KMS-11 (cell line): ENCODE measurements at regions not wholly inside any gene's neighbourhood (a gene's known extent, or its start where the extent isn't known, plus 50 kb on each side); places are given as distances from the start of the nearest gene placed in this dataset.
"Not testable (repeated sequence)": the region's sequence is repeated elsewhere in the genome, so short reads cannot be mapped to it uniquely, and the experiment has no call there.

Experiments
- H2AFZ ChIP-seq: fragments of 200-600 bp; sonication (generic); 2 replicates; pipeline ENCODE4 v1.6.1; 2016; ENCODE audit warnings: antibody characterized with exemption, mixed run types, low read depth
- H3K27ac ChIP-seq: fragments of 200-600 bp; sonication (generic); 2 replicates; pipeline ENCODE4 v1.6.1; 2016; ENCODE audit warnings: mild to moderate bottlenecking, mixed run types
- H3K27me3 ChIP-seq: fragments of 200-600 bp; sonication (generic); 2 replicates; pipeline ENCODE4 v1.6.1; 2017; ENCODE audit warnings: mild to moderate bottlenecking, low read depth, mixed run types, moderate library complexity; ENCODE audit not compliant: insufficient read depth
- H3K36me3 ChIP-seq: fragments of 200-600 bp; sonication (generic); 2 replicates; pipeline ENCODE4 v1.6.1; 2017; ENCODE audit warnings: mild to moderate bottlenecking, mixed run types; ENCODE audit not compliant: insufficient read depth
- H3K4me1 ChIP-seq: fragments of 200-600 bp; sonication (generic); 2 replicates; pipeline ENCODE4 v1.6.1; 2016; ENCODE audit warnings: mild to moderate bottlenecking, low read depth, mixed run types; ENCODE audit not compliant: poor library complexity, severe bottlenecking
- H3K4me2 ChIP-seq: fragments of 200-600 bp; sonication (generic); 2 replicates; pipeline ENCODE4 v1.7.0; 2016; ENCODE audit warnings: mild to moderate bottlenecking, mixed run types
- H3K4me3 ChIP-seq: fragments of 200-600 bp; sonication (generic); IDR thresholded peaks from 2 replicates; pipeline ENCODE4 v1.6.1; 2017; ENCODE audit warnings: low read depth, low read length, mixed read lengths; ENCODE audit not compliant: insufficient read depth
- H3K79me2 ChIP-seq: fragments of 200-600 bp; sonication (generic); 2 replicates; pipeline ENCODE4 v1.6.1; 2016; ENCODE audit warnings: low read depth, mixed run types; ENCODE audit not compliant: insufficient read depth
- H3K9ac ChIP-seq: fragments of 200-600 bp; sonication (generic); 2 replicates; pipeline ENCODE4 v1.6.1; 2016; ENCODE audit warnings: mild to moderate bottlenecking, mixed run types
- H4K20me1 ChIP-seq: fragments of 200-600 bp; sonication (generic); 2 replicates; pipeline ENCODE4 v1.6.1; 2016; ENCODE audit warnings: mild to moderate bottlenecking, mixed run types; ENCODE audit not compliant: insufficient read depth
- TF ChIP-seq, protein P1 (sequence below): fragments of 200-600 bp; sonication (generic); conservative IDR thresholded peaks from 2 replicates; pipeline ENCODE4 v1.6.1; 2017; ENCODE audit warnings: low read depth, mild to moderate bottlenecking, antibody characterized with exemption, low read length, moderate library complexity, mixed read lengths

DNA sequence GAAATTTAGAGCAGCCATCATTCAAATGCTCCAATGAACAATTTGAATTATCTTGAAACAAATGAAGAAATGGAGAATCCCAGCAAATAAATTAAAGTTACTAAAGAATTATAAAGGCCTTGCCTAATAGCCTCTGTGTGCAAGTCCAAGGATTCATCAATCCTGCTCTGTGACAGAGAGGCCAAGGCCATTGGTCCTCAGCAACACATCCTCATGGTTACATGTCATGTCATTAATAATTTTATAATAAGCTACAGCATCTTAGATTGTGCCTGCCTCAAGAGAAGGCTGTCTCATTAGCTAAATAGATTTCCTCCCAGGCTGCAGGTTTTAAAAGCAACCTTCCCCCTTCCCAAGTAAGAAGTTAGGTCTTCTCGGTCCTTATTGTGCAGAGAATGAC lies 611.6 kb downstream of the FBXO15 start:
- Histone ChIP-seq H3K79me2 (no peaks in the 10 kb centered on the region), H3K4me1 (no peaks in the 10 kb centered on the region), H3K36me3 (no peaks in the 10 kb centered on the region), H3K4me3 (no peak overlapping the region), H3K27me3 (no peaks in the 10 kb centered on the region), H3K4me2 (no peak overlapping the region), H2AFZ (no peak overlapping the region), H3K27ac (no peak overlapping the region), H3K9ac (no peak overlapping the region), H4K20me1 (no peaks in the 10 kb centered on the region)
- TF ChIP-seq, protein P1, sequence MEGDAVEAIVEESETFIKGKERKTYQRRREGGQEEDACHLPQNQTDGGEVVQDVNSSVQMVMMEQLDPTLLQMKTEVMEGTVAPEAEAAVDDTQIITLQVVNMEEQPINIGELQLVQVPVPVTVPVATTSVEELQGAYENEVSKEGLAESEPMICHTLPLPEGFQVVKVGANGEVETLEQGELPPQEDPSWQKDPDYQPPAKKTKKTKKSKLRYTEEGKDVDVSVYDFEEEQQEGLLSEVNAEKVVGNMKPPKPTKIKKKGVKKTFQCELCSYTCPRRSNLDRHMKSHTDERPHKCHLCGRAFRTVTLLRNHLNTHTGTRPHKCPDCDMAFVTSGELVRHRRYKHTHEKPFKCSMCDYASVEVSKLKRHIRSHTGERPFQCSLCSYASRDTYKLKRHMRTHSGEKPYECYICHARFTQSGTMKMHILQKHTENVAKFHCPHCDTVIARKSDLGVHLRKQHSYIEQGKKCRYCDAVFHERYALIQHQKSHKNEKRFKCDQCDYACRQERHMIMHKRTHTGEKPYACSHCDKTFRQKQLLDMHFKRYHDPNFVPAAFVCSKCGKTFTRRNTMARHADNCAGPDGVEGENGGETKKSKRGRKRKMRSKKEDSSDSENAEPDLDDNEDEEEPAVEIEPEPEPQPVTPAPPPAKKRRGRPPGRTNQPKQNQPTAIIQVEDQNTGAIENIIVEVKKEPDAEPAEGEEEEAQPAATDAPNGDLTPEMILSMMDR: no peak

DNA sequence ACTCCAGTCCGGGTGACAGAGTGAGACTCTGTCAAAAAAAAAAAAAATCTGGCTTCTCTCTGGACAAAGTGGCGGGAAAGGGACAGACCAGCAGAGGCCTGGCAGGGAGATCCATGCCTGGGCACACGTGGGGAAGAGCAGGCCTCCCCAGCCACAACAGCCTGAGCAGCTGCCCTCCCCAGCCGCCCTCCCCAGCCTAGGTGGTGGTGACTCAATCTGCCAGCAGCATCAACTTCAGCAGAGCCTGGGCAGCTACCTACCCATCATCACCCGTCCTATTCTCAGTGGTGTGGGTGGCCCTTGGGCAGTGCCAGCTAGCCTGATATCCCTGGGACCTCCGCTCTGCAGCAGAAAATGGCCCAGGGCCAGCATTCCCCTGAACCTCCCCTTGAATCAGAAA lies 612.4 kb downstream of the FBXO15 start:
- no peak overlapping the region for H3K9ac ChIP-seq
- H3K27ac ChIP-seq: no peak overlapping the region
- H3K4me3 ChIP-seq: no peak overlapping the region
- H3K79me2 ChIP-seq: no peaks in the 10 kb centered on the region
- TF ChIP-seq, protein P1: no peak
- H4K20me1 ChIP-seq: no peaks in the 10 kb centered on the region
- H3K36me3 ChIP-seq: no peaks in the 10 kb centered on the region
- H3K4me1 ChIP-seq: no peaks in the 10 kb centered on the region
- H3K4me2 ChIP-seq: no peak overlapping the region
- H2AFZ ChIP-seq: no peak overlapping the region
- no peaks in the 10 kb centered on the region for H3K27me3 ChIP-seq

DNA sequence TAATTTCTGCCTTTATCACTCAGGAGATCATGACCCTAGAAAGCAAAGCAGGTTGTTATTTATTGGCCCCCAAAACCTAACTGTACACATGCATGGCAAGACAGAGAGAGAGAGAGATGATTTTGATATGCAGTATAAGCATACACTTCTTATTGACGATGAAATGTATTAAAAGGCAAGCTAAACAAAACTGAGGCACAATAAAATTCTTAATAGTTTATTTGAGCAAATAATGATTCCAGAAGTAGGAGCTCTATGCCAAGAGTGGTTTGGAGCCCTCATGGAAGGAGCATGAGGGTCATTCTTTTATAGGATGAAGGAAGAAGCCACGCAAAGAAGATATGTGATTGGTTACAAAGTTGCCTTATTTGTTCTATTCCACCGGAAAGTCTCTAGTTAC lies 616.0 kb downstream of the FBXO15 start:
- Histone ChIP-seq H3K4me3 (no peak overlapping the region), H3K4me2 (no peak overlapping the region), H3K9ac (no peak overlapping the region), H3K4me1 (no peaks in the 10 kb centered on the region), H4K20me1 (no peaks in the 10 kb centered on the region), H2AFZ (no peak overlapping the region), H3K27me3 (no peaks in the 10 kb centered on the region), H3K36me3 (no peaks in the 10 kb centered on the region), H3K79me2 (no peaks in the 10 kb centered on the region), H3K27ac (no peak overlapping the region)
- TF ChIP-seq, protein P1: no peak

DNA sequence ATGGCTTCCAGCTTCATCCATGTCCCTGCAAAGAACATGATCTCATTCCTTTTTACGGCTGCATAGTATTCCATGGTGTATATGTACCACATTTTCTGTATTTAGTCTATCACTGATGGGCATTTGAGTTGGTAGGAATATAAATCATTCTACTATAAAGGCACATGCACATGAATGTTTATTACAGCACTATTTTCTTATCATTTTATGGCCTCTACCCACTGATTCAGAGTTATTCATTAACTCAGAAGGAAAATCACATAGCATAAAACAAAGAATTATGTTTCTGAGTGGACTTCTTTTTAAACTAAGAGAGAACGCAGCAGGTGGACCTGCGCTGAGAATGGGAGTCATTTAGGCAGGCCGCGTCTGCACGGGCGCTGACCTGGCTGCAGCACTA lies 619.6 kb downstream of the FBXO15 start:
- H2AFZ ChIP-seq: no peak overlapping the region
- TF ChIP-seq, protein P1: no peak
- H3K79me2 ChIP-seq: no peaks in the 10 kb centered on the region
- H4K20me1 ChIP-seq: no peaks in the 10 kb centered on the region
- H3K4me3 ChIP-seq: no peak overlapping the region
- no peaks in the 10 kb centered on the region for H3K27me3 ChIP-seq
- no peak overlapping the region for H3K4me2 ChIP-seq
- no peak overlapping the region for H3K27ac ChIP-seq
- no peaks in the 10 kb centered on the region for H3K36me3 ChIP-seq
- H3K4me1 ChIP-seq: no peaks in the 10 kb centered on the region
- H3K9ac ChIP-seq: no peak overlapping the region

DNA sequence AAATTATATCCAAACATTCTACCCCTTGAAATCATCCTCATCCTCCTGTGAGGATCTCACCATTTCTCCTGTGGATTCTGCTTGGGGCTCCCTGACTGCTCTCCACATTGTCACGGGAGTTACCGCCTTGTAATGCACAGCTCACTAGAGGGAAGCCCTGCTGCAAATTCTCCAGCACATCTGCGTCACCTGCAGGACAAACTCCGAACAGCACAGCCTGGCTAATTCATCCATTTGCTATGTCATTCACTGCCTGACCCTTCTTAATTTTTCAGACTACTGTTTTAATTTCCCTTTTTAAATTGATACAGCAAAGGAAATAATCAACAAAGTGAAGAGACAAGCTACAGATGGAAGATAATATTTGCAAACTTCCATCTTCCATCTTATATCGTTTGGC lies 627.4 kb downstream of the FBXO15 start:
- H4K20me1 ChIP-seq: no peaks in the 10 kb centered on the region
- no peak overlapping the region for H3K27ac ChIP-seq
- no peak overlapping the region for H3K4me2 ChIP-seq
- no peaks in the 10 kb centered on the region for H3K4me1 ChIP-seq
- H2AFZ ChIP-seq: no peak overlapping the region
- no peaks in the 10 kb centered on the region for H3K36me3 ChIP-seq
- no peak overlapping the region for H3K4me3 ChIP-seq
- no peak overlapping the region for H3K9ac ChIP-seq
- H3K79me2 ChIP-seq: no peaks in the 10 kb centered on the region
- H3K27me3 ChIP-seq: no peaks in the 10 kb centered on the region
- TF ChIP-seq, protein P1: no peak

DNA sequence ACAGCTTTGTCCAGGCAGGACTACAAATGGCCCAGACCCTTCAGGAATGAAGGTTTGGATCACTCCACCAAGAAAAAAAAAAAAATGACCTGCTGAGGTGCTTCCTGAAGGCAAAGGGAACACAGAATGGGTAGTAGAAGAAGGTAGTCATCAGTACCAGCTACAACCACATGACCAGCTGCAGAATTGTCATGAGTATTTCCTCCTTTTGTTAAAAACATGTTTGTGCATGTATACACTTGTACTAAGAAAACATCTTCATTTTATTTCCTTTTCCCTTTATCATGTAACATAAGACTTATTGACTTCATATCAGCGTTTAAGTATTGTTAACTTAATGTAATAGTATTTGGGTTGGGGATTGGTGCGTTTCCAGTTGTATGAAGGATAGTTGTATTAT lies 631.6 kb downstream of the FBXO15 start:
- not testable (repeated sequence) for H3K79me2 ChIP-seq, H3K4me3 ChIP-seq, H3K9ac ChIP-seq, H4K20me1 ChIP-seq, H3K4me1 ChIP-seq, H3K27ac ChIP-seq, H3K27me3 ChIP-seq, H3K4me2 ChIP-seq, H3K36me3 ChIP-seq, H2AFZ ChIP-seq
